ENCODE measurements at regions not wholly inside any gene's neighbourhood (a gene's known extent, or its start where the extent isn't known, plus 50 kb on each side); places are given as distances from the start of the nearest gene placed in this dataset.

DNA sequence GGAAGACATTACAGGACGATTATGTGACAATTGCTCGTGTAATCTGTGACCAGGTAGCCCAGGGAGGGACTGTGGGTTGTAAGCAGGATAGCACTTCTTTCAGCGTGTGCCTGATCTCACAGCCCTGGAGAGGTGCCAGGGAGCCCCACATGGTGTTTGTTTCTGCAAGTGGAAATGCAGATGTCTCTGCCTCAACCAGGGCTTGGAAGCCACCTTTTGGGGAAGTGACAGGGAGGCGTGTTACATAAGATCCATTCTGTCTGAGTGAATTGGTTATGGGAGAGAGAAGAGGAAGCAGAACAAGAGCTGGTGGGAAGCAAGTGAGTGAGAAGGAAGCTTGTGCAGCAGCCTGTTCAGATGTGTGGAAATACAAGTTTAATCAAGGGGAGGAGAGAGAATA lies 104.5 kb upstream of the GATB start:
- TF ChIP-seq TAF1 (IDR thresholded peaks at IDR 0.05; ENCODE audit: low read depth): no peak
- TF ChIP-seq EP300 (IDR thresholded peaks at IDR 0.05; ENCODE audit: borderline replicate concordance): no peak
- no peak for TF ChIP-seq EGR1 (IDR thresholded peaks at IDR 0.05)
- TF ChIP-seq, protein P1, sequence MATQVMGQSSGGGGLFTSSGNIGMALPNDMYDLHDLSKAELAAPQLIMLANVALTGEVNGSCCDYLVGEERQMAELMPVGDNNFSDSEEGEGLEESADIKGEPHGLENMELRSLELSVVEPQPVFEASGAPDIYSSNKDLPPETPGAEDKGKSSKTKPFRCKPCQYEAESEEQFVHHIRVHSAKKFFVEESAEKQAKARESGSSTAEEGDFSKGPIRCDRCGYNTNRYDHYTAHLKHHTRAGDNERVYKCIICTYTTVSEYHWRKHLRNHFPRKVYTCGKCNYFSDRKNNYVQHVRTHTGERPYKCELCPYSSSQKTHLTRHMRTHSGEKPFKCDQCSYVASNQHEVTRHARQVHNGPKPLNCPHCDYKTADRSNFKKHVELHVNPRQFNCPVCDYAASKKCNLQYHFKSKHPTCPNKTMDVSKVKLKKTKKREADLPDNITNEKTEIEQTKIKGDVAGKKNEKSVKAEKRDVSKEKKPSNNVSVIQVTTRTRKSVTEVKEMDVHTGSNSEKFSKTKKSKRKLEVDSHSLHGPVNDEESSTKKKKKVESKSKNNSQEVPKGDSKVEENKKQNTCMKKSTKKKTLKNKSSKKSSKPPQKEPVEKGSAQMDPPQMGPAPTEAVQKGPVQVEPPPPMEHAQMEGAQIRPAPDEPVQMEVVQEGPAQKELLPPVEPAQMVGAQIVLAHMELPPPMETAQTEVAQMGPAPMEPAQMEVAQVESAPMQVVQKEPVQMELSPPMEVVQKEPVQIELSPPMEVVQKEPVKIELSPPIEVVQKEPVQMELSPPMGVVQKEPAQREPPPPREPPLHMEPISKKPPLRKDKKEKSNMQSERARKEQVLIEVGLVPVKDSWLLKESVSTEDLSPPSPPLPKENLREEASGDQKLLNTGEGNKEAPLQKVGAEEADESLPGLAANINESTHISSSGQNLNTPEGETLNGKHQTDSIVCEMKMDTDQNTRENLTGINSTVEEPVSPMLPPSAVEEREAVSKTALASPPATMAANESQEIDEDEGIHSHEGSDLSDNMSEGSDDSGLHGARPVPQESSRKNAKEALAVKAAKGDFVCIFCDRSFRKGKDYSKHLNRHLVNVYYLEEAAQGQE (IDR thresholded peaks at IDR 0.05; ENCODE audit: low read depth): no peak
- TF ChIP-seq, protein P2, sequence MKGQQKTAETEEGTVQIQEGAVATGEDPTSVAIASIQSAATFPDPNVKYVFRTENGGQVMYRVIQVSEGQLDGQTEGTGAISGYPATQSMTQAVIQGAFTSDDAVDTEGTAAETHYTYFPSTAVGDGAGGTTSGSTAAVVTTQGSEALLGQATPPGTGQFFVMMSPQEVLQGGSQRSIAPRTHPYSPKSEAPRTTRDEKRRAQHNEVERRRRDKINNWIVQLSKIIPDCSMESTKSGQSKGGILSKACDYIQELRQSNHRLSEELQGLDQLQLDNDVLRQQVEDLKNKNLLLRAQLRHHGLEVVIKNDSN (IDR thresholded peaks at IDR 0.05): no peak
- TF ChIP-seq ZBTB7A (IDR thresholded peaks at IDR 0.05; ENCODE audit: low read depth): no peak
- no peak for TF ChIP-seq CREB1 (IDR thresholded peaks at IDR 0.05; ENCODE audit: low read depth)
- no peak for TF ChIP-seq RAD21 (IDR thresholded peaks at IDR 0.05; ENCODE audit: low read depth)
